Gastrocnemius medialis (tissue), 4 donors: ENCODE measurements at regions not wholly inside any gene's neighbourhood (a gene's known extent, or its start where the extent isn't known, plus 50 kb on each side); places are given as distances from the start of the nearest gene placed in this dataset.

Experiments used
- ATAC-seq, 2 donors: fragments of 150-250 bp; one replicate each; pipeline ENCODE4 v1.9.1; 2016
- DNase-seq, 2 donors: peaks; one replicate each; pipeline ENCODE4 v3.0.0-alpha.2; 2019
- H3K27ac ChIP-seq, 4 donors: fragments of 200-600 bp; sonication (generic); 1 replicate in 1 of 4; 2 replicates in 3 of 4; pipeline ENCODE4 v1.5.1; 2016 to 2018; ENCODE audit warnings: mild to moderate bottlenecking in 2 of 4, moderate library complexity in 1 of 4
- H3K27me3 ChIP-seq, 3 donors: fragments of 200-600 bp; sonication (generic) in 2 of 3; 1 replicate in 1 of 3; 2 replicates in 2 of 3; pipeline versions ENCODE4 v1.5.1 to v1.6.0; 2016 to 2019; ENCODE audit warnings: mild to moderate bottlenecking in 1 of 3, moderate library complexity in 1 of 3
- H3K36me3 ChIP-seq, 2 donors: fragments of 200-600 bp; sonication (generic) in 1 of 2; one replicate each; pipeline ENCODE4 v1.5.1; 2017 to 2018
- H3K4me1 ChIP-seq, 2 donors: fragments of 200-600 bp; sonication (generic) in 1 of 2; one replicate each; pipeline ENCODE4 v1.5.1; 2016 to 2017; ENCODE audit warnings: mild to moderate bottlenecking in 2 of 2
- H3K4me3 ChIP-seq, 4 donors: fragments of 200-600 bp; sonication (generic) in 3 of 4; 1 replicate in 1 of 4; 2 replicates in 3 of 4; pipeline ENCODE4 v1.5.1; 2016 to 2019; ENCODE audit warnings: mild to moderate bottlenecking in 2 of 4
- H3K9me3 ChIP-seq, 3 donors: fragments of 200-600 bp; sonication (generic) in 2 of 3; 1 replicate in 1 of 3; 2 replicates in 2 of 3; pipeline ENCODE4 v1.5.1; 2016 to 2019
- POLR2A ChIP-seq, 2 donors: fragments of 450-650 bp; IDR thresholded peaks; one replicate each; pipeline ENCODE4 v1.6.1; 2017; ENCODE audit warnings: antibody characterized with exemption in 2 of 2, mild to moderate bottlenecking in 2 of 2, moderate library complexity in 2 of 2
- in situ Hi-C, 4 donors: fragments of 200-750 bp; cut with MboI; loops; one replicate each; pipeline versions ENCODE4 v1.15.0 to v1.8.0; 2017; ENCODE audit warnings: low sequenced_read_pairs in 4 of 4
- intact Hi-C: fragments of 100-400 bp; cut with DNase I; formaldehyde crosslinking; loops from one replicate; pipeline ENCODE4 v1.15.1; 2023; ENCODE audit warnings: low total_unique reads
- TF ChIP-seq, protein P1 (sequence below), 5 experiments: fragments of 450-650 bp in 3 of 5; fragments of 200-600 bp in 2 of 5; sonication (generic) in 2 of 5; IDR thresholded peaks in 4 of 5; conservative IDR thresholded peaks in 1 of 5; 1 replicate in 4 of 5; 2 replicates in 1 of 5; pipeline ENCODE4 v1.5.1; 2016 to 2019; ENCODE audit warnings: antibody characterized with exemption in 5 of 5, mild to moderate bottlenecking in 3 of 5, moderate library complexity in 3 of 5

DNA sequence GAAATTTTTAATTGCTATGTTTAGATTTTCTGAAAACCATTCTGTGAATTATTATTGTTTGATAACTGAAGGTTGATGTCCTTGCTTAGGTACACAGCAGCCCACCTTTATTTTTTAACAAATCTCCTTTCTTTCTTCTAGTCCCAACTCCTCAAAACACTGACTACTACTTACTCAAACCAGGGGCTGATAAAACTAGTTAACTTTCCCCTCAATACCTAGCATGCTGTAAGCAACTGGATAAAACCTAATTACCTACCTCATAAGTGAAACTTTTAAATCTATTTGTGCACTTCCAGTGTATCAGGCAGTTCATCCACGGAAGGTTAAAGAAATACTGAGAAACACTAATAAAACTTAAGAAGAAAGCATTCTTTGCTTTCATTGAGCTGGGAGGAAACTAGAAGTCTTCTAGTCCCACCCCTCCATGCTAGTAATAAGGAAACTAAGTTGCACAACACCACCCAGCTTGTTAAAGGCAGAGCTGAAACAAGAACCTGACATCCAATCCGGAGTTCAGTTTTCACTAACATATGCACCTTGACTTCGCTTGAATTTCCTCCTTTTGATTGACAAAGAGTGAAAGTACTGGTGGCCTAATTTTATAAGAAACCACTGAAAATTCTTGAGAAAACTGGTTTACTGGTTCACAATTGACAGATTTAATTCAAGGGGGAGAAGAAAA is 180.2 kb upstream of the TET2 start:
- H3K36me3 ChIP-seq, result no peaks in the 10 kb centered on the region
- no peak overlapping the region for H3K4me3 ChIP-seq
- H3K27ac ChIP-seq, result no peak overlapping the region
- DNase-seq (no peak), ATAC-seq (no peak)
- no peaks in the 10 kb centered on the region for H3K27me3 ChIP-seq
- TF ChIP-seq, protein P1, sequence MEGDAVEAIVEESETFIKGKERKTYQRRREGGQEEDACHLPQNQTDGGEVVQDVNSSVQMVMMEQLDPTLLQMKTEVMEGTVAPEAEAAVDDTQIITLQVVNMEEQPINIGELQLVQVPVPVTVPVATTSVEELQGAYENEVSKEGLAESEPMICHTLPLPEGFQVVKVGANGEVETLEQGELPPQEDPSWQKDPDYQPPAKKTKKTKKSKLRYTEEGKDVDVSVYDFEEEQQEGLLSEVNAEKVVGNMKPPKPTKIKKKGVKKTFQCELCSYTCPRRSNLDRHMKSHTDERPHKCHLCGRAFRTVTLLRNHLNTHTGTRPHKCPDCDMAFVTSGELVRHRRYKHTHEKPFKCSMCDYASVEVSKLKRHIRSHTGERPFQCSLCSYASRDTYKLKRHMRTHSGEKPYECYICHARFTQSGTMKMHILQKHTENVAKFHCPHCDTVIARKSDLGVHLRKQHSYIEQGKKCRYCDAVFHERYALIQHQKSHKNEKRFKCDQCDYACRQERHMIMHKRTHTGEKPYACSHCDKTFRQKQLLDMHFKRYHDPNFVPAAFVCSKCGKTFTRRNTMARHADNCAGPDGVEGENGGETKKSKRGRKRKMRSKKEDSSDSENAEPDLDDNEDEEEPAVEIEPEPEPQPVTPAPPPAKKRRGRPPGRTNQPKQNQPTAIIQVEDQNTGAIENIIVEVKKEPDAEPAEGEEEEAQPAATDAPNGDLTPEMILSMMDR (IDR thresholded peaks at IDR 0.05 in 4 of 5, conservative IDR thresholded peaks at IDR 0.05 in 1 of 5), result no peak
- TF ChIP-seq POLR2A (IDR thresholded peaks at IDR 0.05), result no peak
- no peaks in the 10 kb centered on the region for H3K9me3 ChIP-seq
- H3K4me1 ChIP-seq, result no peaks in the 10 kb centered on the region
- in situ Hi-C loops, result no loop called here
- intact Hi-C loops, result no loop called here

DNA sequence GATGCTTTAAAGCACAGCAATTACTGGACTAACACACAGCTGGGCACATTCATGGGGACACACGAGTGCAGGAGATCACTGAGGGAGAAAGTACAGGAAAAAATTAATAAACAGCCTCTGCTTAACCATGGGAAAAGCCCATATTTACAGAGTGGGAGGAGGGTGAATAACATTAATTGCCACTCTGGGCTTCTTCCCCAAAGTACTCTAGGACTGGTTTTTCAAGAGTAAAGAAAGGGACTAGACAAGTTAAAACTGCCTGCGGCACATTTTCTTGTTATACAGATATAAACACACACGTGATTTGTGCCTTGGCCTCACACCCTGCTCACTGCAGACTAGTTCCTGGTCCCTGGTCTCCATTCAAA is 179.7 kb upstream of the TET2 start:
- Histone ChIP-seq H3K4me3 (no peak overlapping the region), H3K27me3 (no peaks in the 10 kb centered on the region), H3K36me3 (no peaks in the 10 kb centered on the region), H3K27ac (no peak overlapping the region), H3K9me3 (no peaks in the 10 kb centered on the region), H3K4me1 (no peaks in the 10 kb centered on the region)
- ATAC-seq, result no peak
- intact Hi-C loops (no loop called here), in situ Hi-C loops (no loop called here)
- TF ChIP-seq POLR2A (IDR thresholded peaks at IDR 0.05), result no peak
- TF ChIP-seq, protein P1 (IDR thresholded peaks at IDR 0.05 in 4 of 5, conservative IDR thresholded peaks at IDR 0.05 in 1 of 5), result no peak
- no peak for DNase-seq

DNA sequence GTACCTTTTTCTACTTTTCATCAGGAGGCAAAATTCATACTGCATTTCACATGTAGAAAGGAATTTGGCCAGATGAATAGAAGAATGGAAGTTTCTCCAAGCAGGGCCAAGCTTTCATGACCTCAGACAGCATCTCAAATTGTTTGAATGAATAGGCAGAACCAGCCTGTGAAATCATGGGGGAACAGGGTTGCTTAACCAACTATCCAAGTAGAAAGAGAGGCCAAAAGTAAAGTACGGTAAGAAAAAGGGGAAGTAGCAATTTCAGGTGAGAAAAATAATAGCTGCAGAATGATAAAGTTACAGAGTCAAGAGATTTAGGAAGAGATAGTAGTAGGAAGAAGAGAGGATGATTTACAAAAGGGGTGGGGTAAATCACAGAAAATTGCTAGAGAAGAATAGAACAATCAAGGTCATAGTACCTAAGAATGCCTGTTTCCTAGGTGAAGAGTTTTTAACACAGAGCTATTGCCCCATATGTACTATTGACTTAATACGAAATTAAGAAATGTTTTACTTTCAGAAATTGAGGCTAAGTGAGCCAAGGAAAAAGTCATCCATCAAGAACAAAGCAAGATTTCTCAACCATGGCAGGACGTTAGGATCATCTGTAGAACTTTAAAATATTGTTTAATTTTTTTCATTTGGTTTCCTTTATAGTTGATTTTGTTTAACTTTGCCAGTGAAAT is 177.1 kb upstream of the TET2 start:
- Histone ChIP-seq H3K4me3 (no peak overlapping the region), H3K27ac (no peak overlapping the region), H3K27me3 (no peaks in the 10 kb centered on the region), H3K9me3 (no peaks in the 10 kb centered on the region), H3K36me3 (no peaks in the 10 kb centered on the region), H3K4me1 (no peaks in the 10 kb centered on the region)
- DNase-seq (no peak), ATAC-seq (no peak)
- TF ChIP-seq, protein P1 (IDR thresholded peaks at IDR 0.05 in 4 of 5, conservative IDR thresholded peaks at IDR 0.05 in 1 of 5), result no peak
- TF ChIP-seq POLR2A (IDR thresholded peaks at IDR 0.05), result no peak
- in situ Hi-C loops, result no loop called here
- intact Hi-C loops, result no loop called here

DNA sequence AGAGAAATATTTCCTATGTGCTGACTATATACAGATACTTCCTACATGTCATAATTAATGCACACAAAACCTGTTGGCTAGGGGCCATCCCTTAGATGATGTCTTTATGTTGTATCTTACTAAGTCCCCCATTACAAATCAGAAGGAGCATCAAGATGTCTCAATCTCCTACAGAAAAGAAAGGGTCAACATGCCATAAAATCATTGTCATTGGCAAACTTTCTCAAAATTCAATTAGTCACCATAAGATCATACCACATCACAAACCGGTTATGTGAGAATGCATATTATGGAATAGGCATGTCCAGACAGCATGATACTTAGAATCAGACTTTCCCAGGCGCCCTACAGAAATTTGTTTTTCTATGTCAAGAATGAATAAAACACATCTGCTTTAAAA is 175.2 kb upstream of the TET2 start:
- H3K36me3 ChIP-seq, result no peaks in the 10 kb centered on the region
- no peak overlapping the region for H3K4me3 ChIP-seq
- no peaks in the 10 kb centered on the region for H3K4me1 ChIP-seq
- TF ChIP-seq, protein P1 (IDR thresholded peaks at IDR 0.05 in 4 of 5, conservative IDR thresholded peaks at IDR 0.05 in 1 of 5), result no peak
- TF ChIP-seq POLR2A (IDR thresholded peaks at IDR 0.05), result no peak
- H3K27me3 ChIP-seq, result no peaks in the 10 kb centered on the region
- intact Hi-C loops, result no loop called here
- H3K9me3 ChIP-seq, result no peaks in the 10 kb centered on the region
- no peak overlapping the region for H3K27ac ChIP-seq
- no peak for DNase-seq
- ATAC-seq, result no peak
- in situ Hi-C loops, result no loop called here
